Right lobe of liver (tissue), 6 donors: ENCODE measurements at regions not wholly inside any gene's neighbourhood (a gene's known extent, or its start where the extent isn't known, plus 50 kb on each side); places are given as distances from the start of the nearest gene placed in this dataset.

Experiments
- ATAC-seq, 4 donors: fragments of 200-7000 bp; cut with Tn5 transposase; one replicate each; pipeline ENCODE4 v1.9.1; 2020; ENCODE audit warnings: mild to moderate bottlenecking in 4 of 4, moderate library complexity in 4 of 4
- DNase-seq, 3 donors: peaks; one replicate each; pipeline ENCODE4 v3.0.0-alpha.2; 2020
- H3K27ac ChIP-seq, 3 donors: fragments of 200-600 bp; one replicate each; pipeline ENCODE4 v1.8.0; 2022
- H3K27me3 ChIP-seq, 2 donors: fragments of 200-600 bp; one replicate each; pipeline ENCODE4 v1.8.0; 2022
- H3K36me3 ChIP-seq, 4 donors: fragments of 200-600 bp; sonication (generic) in 1 of 4; one replicate each; pipeline versions ENCODE4 v1.5.1 to v1.8.0; 2017 to 2022; ENCODE audit warnings: control low read depth in 1 of 4
- H3K4me1 ChIP-seq, 4 donors: fragments of 200-600 bp; sonication (generic) in 1 of 4; one replicate each; pipeline versions ENCODE4 v1.5.1 to v1.8.0; 2017 to 2022; ENCODE audit warnings: control low read depth in 1 of 4
- H3K4me3 ChIP-seq, 3 donors: fragments of 200-600 bp; one replicate each; pipeline ENCODE4 v1.8.0; 2022
- H3K9me3 ChIP-seq, 4 donors: fragments of 200-600 bp; sonication (generic) in 1 of 4; one replicate each; pipeline versions ENCODE4 v1.5.1 to v1.8.0; 2017 to 2022; ENCODE audit warnings: control low read depth in 1 of 4
- CTCF ChIP-seq, 4 donors: fragments of 200-600 bp in 3 of 4; fragments of 450-650 bp in 1 of 4; IDR thresholded peaks; one replicate each; pipeline versions ENCODE4 v1.5.1 to v1.8.0; 2016 to 2022; ENCODE audit warnings: antibody characterized with exemption in 4 of 4, mild to moderate bottlenecking in 2 of 4
- POLR2A ChIP-seq: fragments of 450-650 bp; IDR thresholded peaks from one replicate; pipeline ENCODE4 v1.6.1; 2017; ENCODE audit warnings: antibody characterized with exemption, mild to moderate bottlenecking
- WGBS: methylation state at CpG from one replicate; pipeline ENCODE4 v1.1.6; 2018; ENCODE audit warnings: low coverage, low lambda C conversion rate; ENCODE audit not compliant: insufficient coverage; ENCODE audit errors: missing lambda C conversion rate; 5-methylcytosine and 5-hydroxymethylcytosine counted together
- intact Hi-C, 2 donors: fragments of 100-400 bp; cut with DNase I; formaldehyde crosslinking; loops; one replicate each; pipeline versions ENCODE4 v1.11.2 to v1.14.1; 2022
- donor health status: DM: no; HTN: yes; CAD: no.
- donor health status: DM: no; HTN: no; CAD: no.
- donor health status: DM: no; HTN: no; CAD: no.
- donor health status: DM: no; HTN: yes; CAD: no.
- donor health status: DM: no; HTN: yes; CAD: no.

- ATAC-seq, result no peak
- Histone ChIP-seq H3K4me1 (no peaks in the 10 kb centered on the region), H3K27ac (no peak overlapping the region), H3K36me3 (no peaks in the 10 kb centered on the region), H3K9me3 (no peaks in the 10 kb centered on the region), H3K4me3 (no peak overlapping the region), H3K27me3 (no peaks in the 10 kb centered on the region)
- 69% methylated on average over 3 of the region's 3 CpGs for WGBS
- intact Hi-C loops, result no loop called here
- TF ChIP-seq CTCF (IDR thresholded peaks at IDR 0.05), result no peak
- TF ChIP-seq POLR2A, result no peak
- DNase-seq, result no peak
These were observed 113.4 kb downstream of the ELOVL4 start for GRCh38 chr6:79833964-79834284.

- ATAC-seq (no peak), DNase-seq (no peak)
- no peaks in the 10 kb centered on the region for H3K9me3 ChIP-seq
- 40% methylated on average over 2 of the region's 2 CpGs for WGBS
- H3K27me3 ChIP-seq, result no peaks in the 10 kb centered on the region
- H3K36me3 ChIP-seq, result no peaks in the 10 kb centered on the region
- no peaks in the 10 kb centered on the region for H3K4me1 ChIP-seq
- H3K4me3 ChIP-seq, result no peak overlapping the region
- intact Hi-C loops, result no loop called here
- TF ChIP-seq CTCF (IDR thresholded peaks at IDR 0.05) (no peak), POLR2A (no peak)
- no peak overlapping the region for H3K27ac ChIP-seq
These were observed 113.9 kb downstream of the ELOVL4 start for GRCh38 chr6:79833264-79833963.

GRCh38 chr6:79832723-79833122 is 114.6 kb downstream of the ELOVL4 start:
- no peaks in the 10 kb centered on the region for H3K9me3 ChIP-seq
- H3K27me3 ChIP-seq, result no peaks in the 10 kb centered on the region
- peak in 3 of 4 donors; percentile 29 to 72 (median 58) for ATAC-seq
- WGBS, result 24% methylated on average over 2 of the region's 2 CpGs
- H3K4me1 ChIP-seq, result no peaks in the 10 kb centered on the region
- no peak for DNase-seq
- no peak overlapping the region for H3K27ac ChIP-seq
- TF ChIP-seq CTCF (IDR thresholded peaks at IDR 0.05), result no peak
- TF ChIP-seq POLR2A, result no peak
- no peak overlapping the region for H3K4me3 ChIP-seq
- intact Hi-C loops, result no loop called here
- H3K36me3 ChIP-seq, result no peaks in the 10 kb centered on the region

GRCh38 chr6:79824202-79824601 is 123.2 kb downstream of the ELOVL4 start:
- TF ChIP-seq CTCF (IDR thresholded peaks at IDR 0.05) (no peak), POLR2A (no peak)
- Histone ChIP-seq H3K36me3 (no peaks in the 10 kb centered on the region), H3K27ac (no peak overlapping the region), H3K27me3 (no peaks in the 10 kb centered on the region), H3K4me1 (no peaks in the 10 kb centered on the region), H3K4me3 (no peak overlapping the region), H3K9me3 (no peaks in the 10 kb centered on the region)
- intact Hi-C loops, result no loop called here
- 58% methylated on average over 2 of the region's 2 CpGs for WGBS
- no peak for DNase-seq
- ATAC-seq, result no peak

GRCh38 chr6:79821859-79822258 is 125.5 kb downstream of the ELOVL4 start:
- Histone ChIP-seq H3K27ac (no peak overlapping the region), H3K4me3 (no peak overlapping the region), H3K9me3 (no peaks in the 10 kb centered on the region), H3K27me3 (no peaks in the 10 kb centered on the region), H3K4me1 (no peaks in the 10 kb centered on the region), H3K36me3 (no peaks in the 10 kb centered on the region)
- ATAC-seq (no peak), DNase-seq (no peak)
- intact Hi-C loops, result no loop called here
- 52% methylated on average over 3 of the region's 3 CpGs for WGBS
- TF ChIP-seq POLR2A (no peak), CTCF (IDR thresholded peaks at IDR 0.05) (no peak)
